ENCODE measurements at regions not wholly inside any gene's neighbourhood (a gene's known extent, or its start where the extent isn't known, plus 50 kb on each side); places are given as distances from the start of the nearest gene placed in this dataset.

GRCh38 chr4:155609455-155610059 is 57.1 kb upstream of the GUCY1A1 start:
- H3K4me2 ChIP-seq (ENCODE audit: low read depth, low read length) = no peak overlapping the region

GRCh38 chr4:155608225-155608885 is 58.3 kb upstream of the GUCY1A1 start:
- H3K9ac ChIP-seq (ENCODE audit: low read length) = no peak overlapping the region
- peaks cover 14% of the 10 kb centered on the region for H3K4me1 ChIP-seq (ENCODE audit: low read length)
- no peaks in the 10 kb centered on the region for H3K9me2 ChIP-seq (replicated peaks; ENCODE audit: insufficient read depth, low read length)
- no peaks in the 10 kb centered on the region for H3K9me3 ChIP-seq (replicated peaks; ENCODE audit: insufficient read depth, low read length)
- no peak for TF ChIP-seq CTCF (IDR thresholded peaks at IDR 0.05; ENCODE audit: low read length)
- TF ChIP-seq EZH2phosphoT487 (IDR thresholded peaks at IDR 0.05; ENCODE audit: low read length) = no peak
- no peak for TF ChIP-seq EZH2 (optimal IDR thresholded peaks at IDR 0.05; ENCODE audit: low read depth, low read length)
- H3K36me3 ChIP-seq (replicated peaks; ENCODE audit: insufficient read depth, low read length) = no peaks in the 10 kb centered on the region
- no peak overlapping the region for H3K27ac ChIP-seq (ENCODE audit: low read length)
- no peaks in the 10 kb centered on the region for H4K20me1 ChIP-seq (ENCODE audit: insufficient read depth, low read length)
- no peak overlapping the region for H2AFZ ChIP-seq (ENCODE audit: low read length)
- no peak overlapping the region for H3K4me2 ChIP-seq (ENCODE audit: low read depth, low read length)
- H3K4me3 ChIP-seq (ENCODE audit: low read length) = no peak overlapping the region
- DNase-seq = peak; percentile 36
- no peaks in the 10 kb centered on the region for H3K27me3 ChIP-seq (replicated peaks; ENCODE audit: insufficient read depth, low read length)
- no peaks in the 10 kb centered on the region for H3K79me2 ChIP-seq (ENCODE audit: low read length)
- H3F3A ChIP-seq (ENCODE audit: insufficient read depth, low read length) = no peaks in the 10 kb centered on the region; the same call in 1 of the 2 replicates

More at GRCh38 chr4:155609455-155610059, 57.1 kb upstream of the GUCY1A1 start:
- no peaks in the 10 kb centered on the region for H4K20me1 ChIP-seq (ENCODE audit: insufficient read depth, low read length)
- H3K9ac ChIP-seq (ENCODE audit: low read length) = no peak overlapping the region
- DNase-seq = no peak
- H3K27ac ChIP-seq (ENCODE audit: low read length) = no peak overlapping the region
- no peak for TF ChIP-seq EZH2phosphoT487 (IDR thresholded peaks at IDR 0.05; ENCODE audit: low read length)
- no peak for TF ChIP-seq EZH2 (optimal IDR thresholded peaks at IDR 0.05; ENCODE audit: low read depth, low read length)
- TF ChIP-seq CTCF (IDR thresholded peaks at IDR 0.05; ENCODE audit: low read length) = no peak
- H3K4me1 ChIP-seq (ENCODE audit: low read length) = peaks cover 12% of the 10 kb centered on the region
- no peak overlapping the region for H3K4me3 ChIP-seq (ENCODE audit: low read length)
- H3K27me3 ChIP-seq (replicated peaks; ENCODE audit: insufficient read depth, low read length) = no peaks in the 10 kb centered on the region
- no peaks in the 10 kb centered on the region for H3K9me2 ChIP-seq (replicated peaks; ENCODE audit: insufficient read depth, low read length)
- H3K79me2 ChIP-seq (ENCODE audit: low read length) = no peaks in the 10 kb centered on the region
- no peaks in the 10 kb centered on the region; the same call in 1 of the 2 replicates for H3F3A ChIP-seq (ENCODE audit: insufficient read depth, low read length)
- no peaks in the 10 kb centered on the region for H3K36me3 ChIP-seq (replicated peaks; ENCODE audit: insufficient read depth, low read length)
- H2AFZ ChIP-seq (ENCODE audit: low read length) = no peak overlapping the region
- no peaks in the 10 kb centered on the region for H3K9me3 ChIP-seq (replicated peaks; ENCODE audit: insufficient read depth, low read length)

GRCh38 chr4:155607481-155607880 is 59.2 kb upstream of the GUCY1A1 start:
- H3K4me2 ChIP-seq (ENCODE audit: low read depth, low read length) = no peak overlapping the region
- no peak overlapping the region for H2AFZ ChIP-seq (ENCODE audit: low read length)
- no peak overlapping the region for H3K9ac ChIP-seq (ENCODE audit: low read length)
- H4K20me1 ChIP-seq (ENCODE audit: insufficient read depth, low read length) = no peaks in the 10 kb centered on the region
- no peaks in the 10 kb centered on the region for H3K9me2 ChIP-seq (replicated peaks; ENCODE audit: insufficient read depth, low read length)
- no peaks in the 10 kb centered on the region for H3K9me3 ChIP-seq (replicated peaks; ENCODE audit: insufficient read depth, low read length)
- no peaks in the 10 kb centered on the region for H3K36me3 ChIP-seq (replicated peaks; ENCODE audit: insufficient read depth, low read length)
- peaks cover under 1% of the 10 kb centered on the region; the same call in 1 of the 2 replicates for H3F3A ChIP-seq (ENCODE audit: insufficient read depth, low read length)
- no peaks in the 10 kb centered on the region for H3K79me2 ChIP-seq (ENCODE audit: low read length)
- peaks cover 23% of the 10 kb centered on the region for H3K4me1 ChIP-seq (ENCODE audit: low read length)
- no peaks in the 10 kb centered on the region for H3K27me3 ChIP-seq (replicated peaks; ENCODE audit: insufficient read depth, low read length)
- no peak for TF ChIP-seq CTCF (IDR thresholded peaks at IDR 0.05; ENCODE audit: low read length)
- TF ChIP-seq EZH2 (optimal IDR thresholded peaks at IDR 0.05; ENCODE audit: low read depth, low read length) = no peak
- TF ChIP-seq EZH2phosphoT487 (IDR thresholded peaks at IDR 0.05; ENCODE audit: low read length) = no peak
- no peak overlapping the region for H3K27ac ChIP-seq (ENCODE audit: low read length)
- no peak overlapping the region for H3K4me3 ChIP-seq (ENCODE audit: low read length)
- DNase-seq = no peak
